ENCODE measurements at regions not wholly inside any gene's neighbourhood (a gene's known extent, or its start where the extent isn't known, plus 50 kb on each side); places are given as distances from the start of the nearest gene placed in this dataset.
"Not testable (repeated sequence)": the region's sequence is repeated elsewhere in the genome, so short reads cannot be mapped to it uniquely, and the experiment has no call there.

DNA sequence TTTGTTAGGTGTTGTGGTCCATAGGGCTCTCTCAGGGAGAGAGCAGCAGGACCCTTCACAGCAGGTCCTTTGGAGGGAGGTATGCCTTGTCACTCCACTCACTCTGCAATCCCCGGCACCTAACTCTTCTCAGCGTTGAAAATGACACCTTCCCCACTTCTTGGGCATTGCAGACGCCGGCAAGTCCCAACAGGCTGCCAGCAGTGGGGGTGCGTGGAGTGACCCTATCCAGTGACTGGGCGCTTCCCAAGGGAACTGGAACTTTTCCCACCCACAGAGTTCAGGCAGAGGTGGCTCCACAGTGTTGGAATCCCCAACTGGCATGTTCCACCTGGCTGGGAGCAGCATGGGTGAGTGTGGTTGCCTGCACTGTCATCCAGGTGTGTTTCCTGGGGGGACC lies 705.1 kb upstream of the FRG1 start:
- no peaks in the 10 kb centered on the region for H3K36me3 ChIP-seq (ENCODE audit: control insufficient read depth, insufficient read depth, low read length)
- DNase-seq = no peak
- H3K9me3 ChIP-seq (ENCODE audit: control insufficient read depth, low read length) = no peaks in the 10 kb centered on the region
- H3K9me3 Mint-ChIP-seq = peaks cover 47% of the 10 kb centered on the region
- H3K27me3 Mint-ChIP-seq (ENCODE audit: insufficient read depth) = no peaks in the 10 kb centered on the region
- H3K27ac Mint-ChIP-seq = no peak overlapping the region
- TF ChIP-seq, protein P1, sequence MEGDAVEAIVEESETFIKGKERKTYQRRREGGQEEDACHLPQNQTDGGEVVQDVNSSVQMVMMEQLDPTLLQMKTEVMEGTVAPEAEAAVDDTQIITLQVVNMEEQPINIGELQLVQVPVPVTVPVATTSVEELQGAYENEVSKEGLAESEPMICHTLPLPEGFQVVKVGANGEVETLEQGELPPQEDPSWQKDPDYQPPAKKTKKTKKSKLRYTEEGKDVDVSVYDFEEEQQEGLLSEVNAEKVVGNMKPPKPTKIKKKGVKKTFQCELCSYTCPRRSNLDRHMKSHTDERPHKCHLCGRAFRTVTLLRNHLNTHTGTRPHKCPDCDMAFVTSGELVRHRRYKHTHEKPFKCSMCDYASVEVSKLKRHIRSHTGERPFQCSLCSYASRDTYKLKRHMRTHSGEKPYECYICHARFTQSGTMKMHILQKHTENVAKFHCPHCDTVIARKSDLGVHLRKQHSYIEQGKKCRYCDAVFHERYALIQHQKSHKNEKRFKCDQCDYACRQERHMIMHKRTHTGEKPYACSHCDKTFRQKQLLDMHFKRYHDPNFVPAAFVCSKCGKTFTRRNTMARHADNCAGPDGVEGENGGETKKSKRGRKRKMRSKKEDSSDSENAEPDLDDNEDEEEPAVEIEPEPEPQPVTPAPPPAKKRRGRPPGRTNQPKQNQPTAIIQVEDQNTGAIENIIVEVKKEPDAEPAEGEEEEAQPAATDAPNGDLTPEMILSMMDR (conservative IDR thresholded peaks at IDR 0.05) = no peak
- H3K9ac ChIP-seq (ENCODE audit: extremely low read depth, low read length, poor library complexity, severe bottlenecking) = no peak overlapping the region
- H3K4me3 ChIP-seq (ENCODE audit: low read length) = no peak overlapping the region
- H3K4me1 Mint-ChIP-seq = no peaks in the 10 kb centered on the region
- H3K27ac ChIP-seq (ENCODE audit: low read depth, low read length) = no peak overlapping the region
- no peak overlapping the region for H3K4me3 Mint-ChIP-seq
- H3K36me3 Mint-ChIP-seq (ENCODE audit: low read depth) = no peaks in the 10 kb centered on the region
- WGBS, 2 experiments (ENCODE audit: insufficient coverage in 1 of 2, insufficient read length in 1 of 2) = 92% methylated on average over 6 of the region's 6 CpGs; no CpG with 5 or more reads in 1 of the 2 experiments
- H3K27me3 ChIP-seq (ENCODE audit: control insufficient read depth, insufficient read depth, low read length, poor library complexity, severe bottlenecking) = no peaks in the 10 kb centered on the region
- no peaks in the 10 kb centered on the region for H3K4me1 ChIP-seq (ENCODE audit: control insufficient read depth, insufficient read depth, low read length)

DNA sequence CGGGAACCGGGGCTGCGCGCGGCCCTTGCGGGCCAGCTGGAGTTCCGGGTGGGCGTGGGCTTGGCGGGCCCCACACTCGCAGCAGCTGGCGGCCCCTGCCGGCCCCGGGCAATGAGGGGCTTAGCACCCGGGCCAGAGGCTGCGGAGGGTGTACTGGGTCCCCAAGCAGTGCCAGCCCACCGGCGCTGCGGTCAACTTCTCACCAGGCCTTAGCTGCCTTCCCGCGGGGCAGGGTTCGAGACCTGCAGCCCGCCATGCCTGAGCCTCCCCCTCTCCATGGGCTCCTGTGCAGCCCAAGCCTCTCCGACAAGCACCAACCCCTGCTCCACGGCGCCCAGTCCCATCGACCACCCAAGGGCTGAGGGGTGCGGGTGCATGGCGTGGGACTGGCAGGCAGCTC lies 704.4 kb upstream of the FRG1 start:
- H3K27ac ChIP-seq (ENCODE audit: low read depth, low read length); H3K4me1 ChIP-seq (ENCODE audit: control insufficient read depth, insufficient read depth, low read length); H3K36me3 Mint-ChIP-seq (ENCODE audit: low read depth); H3K4me1 Mint-ChIP-seq; H3K4me3 Mint-ChIP-seq; H3K36me3 ChIP-seq (ENCODE audit: control insufficient read depth, insufficient read depth, low read length); H3K9ac ChIP-seq (ENCODE audit: extremely low read depth, low read length, poor library complexity, severe bottlenecking); H3K27ac Mint-ChIP-seq; H3K4me3 ChIP-seq (ENCODE audit: low read length); DNase-seq; H3K27me3 ChIP-seq (ENCODE audit: control insufficient read depth, insufficient read depth, low read length, poor library complexity, severe bottlenecking); H3K27me3 Mint-ChIP-seq (ENCODE audit: insufficient read depth); H3K9me3 ChIP-seq (ENCODE audit: control insufficient read depth, low read length): not testable (repeated sequence)
- peaks cover 51% of the 10 kb centered on the region for H3K9me3 Mint-ChIP-seq
- WGBS, 2 experiments (ENCODE audit: insufficient coverage in 1 of 2, insufficient read length in 1 of 2) = 95 to 96% methylated on average over 8 to 28 of the region's 28 CpGs

DNA sequence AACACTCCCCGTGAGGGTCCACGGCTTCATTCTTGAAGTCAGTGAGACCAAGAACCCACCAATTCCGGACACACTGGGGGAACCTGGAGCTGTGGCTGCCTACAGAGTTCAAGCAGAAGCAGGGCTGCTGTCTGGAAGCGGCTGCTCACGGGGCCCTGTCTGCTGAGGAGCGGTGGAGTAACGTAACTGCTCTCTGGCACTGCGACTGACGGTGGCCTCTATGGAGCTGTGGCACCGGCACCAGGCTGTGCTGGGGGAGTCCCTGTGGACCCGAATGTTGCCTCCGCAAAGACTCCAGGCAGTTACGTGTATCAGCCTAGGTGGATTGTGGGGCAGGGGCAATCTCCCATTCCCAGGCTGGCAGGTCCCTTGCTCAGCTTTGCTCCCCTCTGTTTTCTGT lies 703.3 kb upstream of the FRG1 start:
- WGBS, 2 experiments (ENCODE audit: insufficient coverage in 1 of 2, insufficient read length in 1 of 2) = 95 to 100% methylated on average over 4 to 13 of the region's 13 CpGs
- Mint-ChIP-seq H3K9me3 (peaks cover 58% of the 10 kb centered on the region), H3K4me1 (no peaks in the 10 kb centered on the region), H3K27me3 (ENCODE audit: insufficient read depth) (no peaks in the 10 kb centered on the region), H3K36me3 (ENCODE audit: low read depth) (no peaks in the 10 kb centered on the region), H3K4me3 (no peak overlapping the region), H3K27ac (no peak overlapping the region)
- DNase-seq = no peak
- Histone ChIP-seq H3K27me3 (ENCODE audit: control insufficient read depth, insufficient read depth, low read length, poor library complexity, severe bottlenecking) (no peaks in the 10 kb centered on the region), H3K4me3 (ENCODE audit: low read length) (no peak overlapping the region), H3K9ac (ENCODE audit: extremely low read depth, low read length, poor library complexity, severe bottlenecking) (no peak overlapping the region), H3K4me1 (ENCODE audit: control insufficient read depth, insufficient read depth, low read length) (no peaks in the 10 kb centered on the region), H3K9me3 (ENCODE audit: control insufficient read depth, low read length) (no peaks in the 10 kb centered on the region), H3K27ac (ENCODE audit: low read depth, low read length) (no peak overlapping the region), H3K36me3 (ENCODE audit: control insufficient read depth, insufficient read depth, low read length) (no peaks in the 10 kb centered on the region)
- TF ChIP-seq, protein P1 (conservative IDR thresholded peaks at IDR 0.05) = no peak

- Mint-ChIP-seq H3K4me3 (no peak overlapping the region), H3K27ac (no peak overlapping the region), H3K36me3 (ENCODE audit: low read depth) (no peaks in the 10 kb centered on the region), H3K27me3 (ENCODE audit: insufficient read depth) (no peaks in the 10 kb centered on the region), H3K9me3 (peaks cover 59% of the 10 kb centered on the region), H3K4me1 (no peaks in the 10 kb centered on the region)
- TF ChIP-seq, protein P1 (conservative IDR thresholded peaks at IDR 0.05) = no peak
- Histone ChIP-seq H3K4me3 (ENCODE audit: low read length) (no peak overlapping the region), H3K27ac (ENCODE audit: low read depth, low read length) (no peak overlapping the region), H3K36me3 (ENCODE audit: control insufficient read depth, insufficient read depth, low read length) (no peaks in the 10 kb centered on the region), H3K9me3 (ENCODE audit: control insufficient read depth, low read length) (no peaks in the 10 kb centered on the region), H3K4me1 (ENCODE audit: control insufficient read depth, insufficient read depth, low read length) (no peaks in the 10 kb centered on the region), H3K27me3 (ENCODE audit: control insufficient read depth, insufficient read depth, low read length, poor library complexity, severe bottlenecking) (no peaks in the 10 kb centered on the region), H3K9ac (ENCODE audit: extremely low read depth, low read length, poor library complexity, severe bottlenecking) (no peak overlapping the region)
- 100% methylated on average over 2 of the region's 2 CpGs; no CpG with 5 or more reads in 1 of the 2 experiments for WGBS, 2 experiments (ENCODE audit: insufficient coverage in 1 of 2, insufficient read length in 1 of 2)
- no peak for DNase-seq
These were observed 685.0 kb upstream of the FRG1 start for GRCh38 chr4:189255636-189256035.

Data from endodermal cell (in vitro differentiated cells).